ENCODE measurements at regions not wholly inside any gene's neighbourhood (a gene's known extent, or its start where the extent isn't known, plus 50 kb on each side); places are given as distances from the start of the nearest gene placed in this dataset.
"Not testable (repeated sequence)": the region's sequence is repeated elsewhere in the genome, so short reads cannot be mapped to it uniquely, and the experiment has no call there.

DNA sequence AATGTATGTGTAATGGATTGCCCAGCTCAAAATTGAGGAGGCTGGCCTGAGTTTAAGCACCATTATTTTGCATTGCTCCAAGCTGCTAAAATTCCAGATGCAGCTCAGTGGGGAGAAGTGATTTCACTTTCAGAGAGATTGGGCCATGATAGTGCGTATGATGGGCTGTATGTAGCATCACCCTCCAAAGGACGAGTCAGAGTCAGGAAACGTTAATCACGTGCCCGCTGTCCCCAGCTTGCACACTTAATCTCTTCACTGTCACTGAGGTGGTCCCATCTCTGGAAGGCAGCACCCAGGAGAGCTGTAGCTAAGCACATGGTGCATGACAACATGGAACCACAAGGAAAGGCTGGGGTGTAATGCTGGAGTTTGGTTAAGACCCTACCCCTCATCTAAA is 337.4 kb downstream of the ANAPC1 start:
- not testable (repeated sequence) for DNase-seq

GRCh38 chr2:111549174-111549573 is 334.8 kb downstream of the ANAPC1 start:
- DNase-seq: not testable (repeated sequence)

- DNase-seq: not testable (repeated sequence)
Measured at GRCh38 chr2:111551428-111551827, 332.6 kb downstream of the ANAPC1 start.

- not testable (repeated sequence) for DNase-seq
Measured at GRCh38 chr2:111552625-111553024, 331.4 kb downstream of the ANAPC1 start.

DNA sequence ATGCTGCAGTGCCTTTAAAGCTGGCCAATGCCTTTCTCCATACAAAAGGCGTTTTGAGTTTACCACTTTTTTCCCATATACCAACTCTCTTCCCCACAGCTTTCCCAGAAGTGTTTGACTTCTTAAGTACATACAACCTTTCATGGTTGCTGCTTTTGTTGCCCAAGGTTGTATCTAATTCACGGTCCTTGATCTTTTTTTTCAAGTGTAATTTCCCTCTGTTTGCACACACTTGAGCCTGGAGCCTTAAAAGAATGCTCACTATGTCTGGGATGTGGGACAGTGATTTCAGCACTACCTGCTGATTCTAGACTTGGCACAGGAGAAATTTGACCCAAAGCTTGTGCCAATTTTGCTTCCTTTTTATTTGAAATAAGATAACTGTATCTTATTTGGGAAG is 324.7 kb downstream of the ANAPC1 start:
- not testable (repeated sequence) for DNase-seq

- not testable (repeated sequence) for DNase-seq
Measured at GRCh38 chr2:111559814-111560213, 324.2 kb downstream of the ANAPC1 start.

GRCh38 chr2:111566068-111566467 is 317.9 kb downstream of the ANAPC1 start:
- DNase-seq: not testable (repeated sequence)

GRCh38 chr2:111567233-111567632 is 316.8 kb downstream of the ANAPC1 start:
- DNase-seq: peak; percentile 24

- DNase-seq: not testable (repeated sequence)
Measured at GRCh38 chr2:111569356-111570199, 314.4 kb downstream of the ANAPC1 start.

GRCh38 chr2:111570300-111571114 is 313.5 kb downstream of the ANAPC1 start:
- DNase-seq: peak; percentile 23

DNA sequence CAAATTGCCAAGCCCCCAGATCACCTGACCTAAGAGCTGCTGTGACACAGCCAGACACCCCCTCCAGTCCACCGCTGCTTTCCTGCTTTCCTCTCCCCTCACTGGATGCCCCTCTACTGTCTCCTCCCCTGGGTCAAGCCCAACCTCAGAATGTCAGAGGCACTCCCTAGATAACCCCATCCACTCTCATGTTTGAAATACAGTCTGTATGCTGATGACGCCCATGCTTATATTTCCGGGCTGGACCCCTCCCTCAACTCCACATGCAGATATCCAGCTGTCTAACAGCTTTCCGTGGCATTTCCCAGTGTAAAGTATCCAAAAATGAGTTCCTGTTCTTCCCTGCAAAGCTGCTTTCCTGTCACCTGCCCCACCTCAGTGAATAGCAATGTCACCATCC is 309.2 kb downstream of the ANAPC1 start:
- DNase-seq: not testable (repeated sequence)

GRCh38 chr2:111577154-111577885 is 306.7 kb downstream of the ANAPC1 start:
- DNase-seq: not testable (repeated sequence)

GRCh38 chr2:111579500-111580134 is 304.4 kb downstream of the ANAPC1 start:
- DNase-seq: not testable (repeated sequence)

DNA sequence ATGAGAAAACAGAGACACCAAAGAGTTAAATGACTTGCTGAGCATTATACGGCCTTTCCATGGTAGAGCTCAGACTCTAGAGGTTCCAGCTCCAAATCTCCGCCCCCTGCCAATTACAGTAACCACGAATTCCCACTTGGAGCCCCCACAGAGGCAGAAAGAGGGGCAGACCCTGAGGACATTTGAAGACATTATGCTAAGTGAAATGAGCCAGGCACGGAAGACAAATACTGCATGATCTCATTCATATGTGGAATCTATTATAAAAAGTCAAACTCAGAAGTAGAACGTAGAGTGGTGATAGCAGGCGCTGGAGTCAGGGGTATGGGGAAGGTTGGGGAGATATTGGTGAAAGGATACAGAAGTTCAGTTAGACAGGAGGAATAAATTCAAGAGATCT is 303.4 kb downstream of the ANAPC1 start:
- DNase-seq: not testable (repeated sequence)

- not testable (repeated sequence) for DNase-seq
Measured at GRCh38 chr2:111582090-111582489, 301.9 kb downstream of the ANAPC1 start.

- DNase-seq: not testable (repeated sequence)
Measured at GRCh38 chr2:111583480-111583879, 300.5 kb downstream of the ANAPC1 start.

DNA sequence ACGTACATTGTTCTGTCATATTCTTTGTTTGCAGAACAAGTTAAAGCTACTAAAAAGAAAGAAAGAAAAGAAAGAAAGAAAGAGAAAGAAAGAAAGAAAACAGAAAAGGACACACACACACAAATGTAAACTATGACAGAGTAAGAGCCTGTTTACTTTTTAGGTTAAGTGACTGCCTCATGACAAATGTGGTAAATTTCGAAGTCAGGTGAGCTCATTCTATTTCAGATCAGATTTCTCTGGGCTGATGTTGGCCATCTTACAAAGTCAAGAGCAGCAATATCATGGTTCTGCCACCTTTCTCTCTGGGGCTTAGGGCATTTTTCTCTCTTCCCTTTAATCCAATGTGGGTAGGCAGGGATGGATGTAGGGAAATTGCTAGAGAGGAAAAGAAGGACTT is 299.5 kb downstream of the ANAPC1 start:
- not testable (repeated sequence) for DNase-seq

DNA sequence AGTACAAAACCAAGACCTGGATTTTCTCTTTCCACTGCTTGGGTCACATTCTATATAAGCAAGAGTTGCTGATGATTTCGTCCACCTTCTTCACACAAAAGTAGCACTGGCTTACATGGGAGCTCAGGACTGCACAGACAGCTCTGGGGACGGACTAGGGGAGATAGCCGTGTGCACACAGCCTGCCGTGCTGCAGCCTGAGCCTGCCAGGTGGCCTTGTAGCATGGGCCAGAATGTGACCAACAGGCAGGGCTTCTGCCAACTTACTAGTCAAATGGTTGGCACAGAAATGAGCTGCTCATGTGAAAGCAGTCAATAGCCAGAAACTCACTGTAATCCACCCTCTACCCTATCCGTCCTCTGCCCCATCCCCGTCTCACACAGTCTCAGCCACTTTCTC is 299.0 kb downstream of the ANAPC1 start:
- DNase-seq: not testable (repeated sequence)

- DNase-seq: not testable (repeated sequence)
Measured at GRCh38 chr2:111586014-111586413, 298.0 kb downstream of the ANAPC1 start.

DNA sequence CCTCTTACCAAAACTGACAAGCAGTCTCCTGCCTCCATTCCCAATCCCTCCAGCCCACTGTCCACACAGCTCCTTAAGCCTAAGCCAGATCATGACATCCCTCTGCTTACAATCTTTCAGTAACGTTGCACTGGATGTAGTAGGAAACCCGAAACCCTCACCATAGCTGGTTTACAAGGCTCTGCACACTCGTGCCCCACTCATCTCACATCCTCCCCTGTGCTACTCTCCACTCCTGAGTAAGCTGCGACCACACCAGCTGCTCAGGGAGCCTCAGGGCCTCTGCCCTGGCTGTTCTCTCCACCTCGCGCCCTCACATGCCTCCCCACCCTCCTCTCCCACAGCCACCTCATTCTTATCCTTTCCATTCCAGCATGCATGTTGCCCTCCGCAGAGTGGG is 288.9 kb downstream of the ANAPC1 start:
- not testable (repeated sequence) for DNase-seq

GRCh38 chr2:111596808-111597705 is 286.9 kb downstream of the ANAPC1 start:
- DNase-seq: not testable (repeated sequence)

Measured in activated CD4-positive, alpha-beta T cell treated with anti-CD3 and anti-CD28 coated beads, Interleukin-10, Interleukin-2, amounts not matched to agents 100 ng/mL and 50 ng/mL, durations not matched to agents 16 hours and 8 hours (primary cell).